Body of pancreas (tissue), 4 donors: ENCODE measurements at regions not wholly inside any gene's neighbourhood (a gene's known extent, or its start where the extent isn't known, plus 50 kb on each side); places are given as distances from the start of the nearest gene placed in this dataset.

Experiments used
- ATAC-seq: fragments of 150-250 bp; one replicate; pipeline ENCODE4 v1.9.1; 2016
- DNase-seq, 4 donors: peaks; one replicate each; pipeline ENCODE4 v3.0.0-alpha.2; 2019
- H3K27ac ChIP-seq, 4 donors: fragments of 200-600 bp; sonication (generic); 1 replicate in 3 of 4; 2 replicates in 1 of 4; pipeline versions ENCODE4 v1.5.1 to v1.6.1; 2016 to 2019; ENCODE audit warnings: mild to moderate bottlenecking in 1 of 4, mixed read lengths in 1 of 4, moderate library complexity in 1 of 4
- H3K27me3 ChIP-seq, 2 donors: fragments of 200-600 bp; sonication (generic); one replicate each; pipeline ENCODE4 v1.6.0; 2016; ENCODE audit warnings: mild to moderate bottlenecking in 1 of 2
- H3K36me3 ChIP-seq, 2 donors: fragments of 200-600 bp; sonication (generic); replicated peaks in 1 of 2; 2 replicates each; pipeline ENCODE4 v1.5.1; 2016; ENCODE audit warnings: low read depth in 2 of 2; ENCODE audit not compliant: insufficient read depth in 1 of 2
- H3K4me1 ChIP-seq: fragments of 200-600 bp; sonication (generic); one replicate; pipeline ENCODE4 v1.6.0; 2016
- H3K4me3 ChIP-seq, 2 donors: fragments of 200-600 bp; sonication (generic); 1 replicate in 1 of 2; 2 replicates in 1 of 2; pipeline ENCODE4 v1.5.1; 2016 to 2019
- H3K9me3 ChIP-seq, 3 donors: fragments of 200-600 bp; sonication (generic); 1 replicate in 2 of 3; 2 replicates in 1 of 3; pipeline ENCODE4 v1.5.1; 2016
- POLR2A ChIP-seq, 3 donors: fragments of 450-650 bp; IDR thresholded peaks; one replicate each; pipeline ENCODE4 v1.6.1; 2016; ENCODE audit warnings: antibody characterized with exemption in 3 of 3, mild to moderate bottlenecking in 2 of 3
- WGBS, 2 donors: methylation state at CpG; one replicate each; pipeline ENCODE4 v1.1.5; 2017; 5-methylcytosine and 5-hydroxymethylcytosine counted together
- intact Hi-C: fragments of 100-400 bp; cut with DNase I; formaldehyde crosslinking; loops from one replicate; pipeline ENCODE4 v1.15.1; 2023
- TF ChIP-seq, protein P1 (sequence below), 7 experiments: fragments of 450-650 bp in 4 of 7; fragments of 200-600 bp in 3 of 7; sonication (generic) in 3 of 7; IDR thresholded peaks; one replicate each; pipeline ENCODE4 v1.5.1; 2016 to 2019; ENCODE audit warnings: antibody characterized with exemption in 7 of 7

- ATAC-seq = no peak
- Histone ChIP-seq H3K4me3 (no peak overlapping the region), H3K9me3 (no peaks in the 10 kb centered on the region), H3K27me3 (no peaks in the 10 kb centered on the region), H3K27ac (no peak overlapping the region), H3K36me3 (no peaks in the 10 kb centered on the region), H3K4me1 (no peaks in the 10 kb centered on the region)
- no peak for TF ChIP-seq POLR2A (IDR thresholded peaks at IDR 0.05)
- TF ChIP-seq, protein P1, sequence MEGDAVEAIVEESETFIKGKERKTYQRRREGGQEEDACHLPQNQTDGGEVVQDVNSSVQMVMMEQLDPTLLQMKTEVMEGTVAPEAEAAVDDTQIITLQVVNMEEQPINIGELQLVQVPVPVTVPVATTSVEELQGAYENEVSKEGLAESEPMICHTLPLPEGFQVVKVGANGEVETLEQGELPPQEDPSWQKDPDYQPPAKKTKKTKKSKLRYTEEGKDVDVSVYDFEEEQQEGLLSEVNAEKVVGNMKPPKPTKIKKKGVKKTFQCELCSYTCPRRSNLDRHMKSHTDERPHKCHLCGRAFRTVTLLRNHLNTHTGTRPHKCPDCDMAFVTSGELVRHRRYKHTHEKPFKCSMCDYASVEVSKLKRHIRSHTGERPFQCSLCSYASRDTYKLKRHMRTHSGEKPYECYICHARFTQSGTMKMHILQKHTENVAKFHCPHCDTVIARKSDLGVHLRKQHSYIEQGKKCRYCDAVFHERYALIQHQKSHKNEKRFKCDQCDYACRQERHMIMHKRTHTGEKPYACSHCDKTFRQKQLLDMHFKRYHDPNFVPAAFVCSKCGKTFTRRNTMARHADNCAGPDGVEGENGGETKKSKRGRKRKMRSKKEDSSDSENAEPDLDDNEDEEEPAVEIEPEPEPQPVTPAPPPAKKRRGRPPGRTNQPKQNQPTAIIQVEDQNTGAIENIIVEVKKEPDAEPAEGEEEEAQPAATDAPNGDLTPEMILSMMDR (IDR thresholded peaks at IDR 0.05) = no peak
- DNase-seq = no peak
- intact Hi-C loops = no loop called here
- WGBS, 2 donors = 51 to 54% methylated on average over 7 of the region's 7 CpGs
Measured at GRCh38 chr7:69126896-69127479, 471.3 kb upstream of the AUTS2 start.

DNA sequence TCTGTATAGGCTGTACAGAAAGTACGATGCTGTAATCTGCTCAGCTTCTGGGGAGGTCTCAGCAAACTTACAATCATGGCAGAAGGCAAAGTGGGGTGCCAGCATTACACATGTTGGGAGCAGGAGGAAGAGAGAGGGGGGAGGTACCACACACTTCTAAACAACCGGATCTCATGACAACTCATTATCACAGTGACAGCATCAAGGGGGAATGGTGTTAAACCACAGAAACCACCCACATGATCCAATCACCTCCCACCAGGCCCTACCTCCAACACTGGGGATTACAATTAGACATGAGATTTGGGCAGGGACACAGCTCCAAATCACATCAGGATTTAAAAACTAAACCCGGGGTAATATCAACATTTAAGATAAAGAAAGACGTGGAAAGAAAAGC lies 468.8 kb upstream of the AUTS2 start:
- 47 to 61% methylated on average over 4 of the region's 4 CpGs for WGBS, 2 donors
- no peaks in the 10 kb centered on the region for H3K9me3 ChIP-seq

DNA sequence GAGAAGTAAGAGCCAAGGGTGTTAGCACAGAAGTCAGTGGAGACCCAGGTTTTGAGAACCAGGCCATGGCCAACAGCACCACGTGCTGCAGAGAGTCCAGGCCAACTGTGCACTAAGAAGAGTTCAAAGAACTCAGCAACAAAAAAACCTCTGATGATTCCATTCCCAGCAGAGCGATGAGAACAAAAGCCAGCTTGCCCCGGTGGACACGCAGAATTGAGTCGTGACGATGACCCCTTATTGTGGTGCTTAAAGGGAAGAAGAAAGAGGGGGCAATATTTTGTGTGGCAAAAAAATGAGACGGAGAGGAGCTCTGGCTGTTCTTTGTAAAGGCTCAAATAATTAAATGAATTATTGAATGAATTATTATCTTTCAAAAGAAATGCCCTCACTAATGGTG lies 468.3 kb upstream of the AUTS2 start:
- DNase-seq (no peak), ATAC-seq (no peak)
- Histone ChIP-seq H3K9me3 (no peaks in the 10 kb centered on the region), H3K4me3 (no peak overlapping the region), H3K36me3 (no peaks in the 10 kb centered on the region), H3K4me1 (no peaks in the 10 kb centered on the region), H3K27ac (no peak overlapping the region), H3K27me3 (no peaks in the 10 kb centered on the region)
- TF ChIP-seq, protein P1 (IDR thresholded peaks at IDR 0.05) = no peak
- TF ChIP-seq POLR2A (IDR thresholded peaks at IDR 0.05) = no peak
- 69% methylated on average over 7 of the region's 7 CpGs for WGBS, 2 donors
- intact Hi-C loops = no loop called here

More for the DNA sequence above, 468.8 kb upstream of the AUTS2 start:
- TF ChIP-seq, protein P1 (IDR thresholded peaks at IDR 0.05) = no peak
- TF ChIP-seq POLR2A (IDR thresholded peaks at IDR 0.05) = no peak
- intact Hi-C loops = no loop called here
- H3K27ac ChIP-seq = no peak overlapping the region
- no peak overlapping the region for H3K4me3 ChIP-seq
- DNase-seq (no peak), ATAC-seq (no peak)
- no peaks in the 10 kb centered on the region for H3K27me3 ChIP-seq
- H3K4me1 ChIP-seq = no peaks in the 10 kb centered on the region
- H3K36me3 ChIP-seq = no peaks in the 10 kb centered on the region

DNA sequence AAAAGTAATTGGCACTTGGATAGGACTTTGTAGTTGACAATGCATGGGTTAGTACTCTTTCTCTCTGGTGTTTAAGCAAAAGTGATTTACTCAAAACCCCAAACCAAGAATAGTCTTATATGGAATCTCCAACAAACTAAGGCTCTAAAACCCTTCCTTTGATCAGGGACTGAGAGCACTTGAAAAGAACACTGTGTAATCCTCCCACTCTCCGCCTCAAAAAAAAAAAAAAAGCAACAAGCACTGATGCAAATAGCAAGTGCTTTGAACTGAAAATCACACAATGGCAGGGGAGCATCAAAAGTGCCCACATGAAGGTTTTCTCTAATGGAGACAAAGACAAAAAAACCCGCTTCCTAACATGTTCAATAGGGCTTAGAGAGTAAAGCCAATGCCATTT lies 467.9 kb upstream of the AUTS2 start:
- no peaks in the 10 kb centered on the region for H3K27me3 ChIP-seq
- no peak for TF ChIP-seq POLR2A (IDR thresholded peaks at IDR 0.05)
- TF ChIP-seq, protein P1 (IDR thresholded peaks at IDR 0.05) = no peak
- H3K4me1 ChIP-seq = no peaks in the 10 kb centered on the region
- intact Hi-C loops = no loop called here
- no peaks in the 10 kb centered on the region for H3K36me3 ChIP-seq
- no peak for DNase-seq
- 65 to 76% methylated on average over 2 of the region's 2 CpGs for WGBS, 2 donors
- no peak overlapping the region for H3K4me3 ChIP-seq
- no peaks in the 10 kb centered on the region for H3K9me3 ChIP-seq
- ATAC-seq = no peak
- H3K27ac ChIP-seq = no peak overlapping the region

GRCh38 chr7:69134316-69134715 lies 464.0 kb upstream of the AUTS2 start:
- Histone ChIP-seq H3K9me3 (no peaks in the 10 kb centered on the region), H3K4me1 (no peaks in the 10 kb centered on the region), H3K36me3 (no peaks in the 10 kb centered on the region), H3K4me3 (no peak overlapping the region), H3K27ac (no peak overlapping the region), H3K27me3 (no peaks in the 10 kb centered on the region)
- no peak for TF ChIP-seq POLR2A (IDR thresholded peaks at IDR 0.05)
- TF ChIP-seq, protein P1 (IDR thresholded peaks at IDR 0.05) = no peak
- no peak for DNase-seq
- intact Hi-C loops = no loop called here
- no peak for ATAC-seq
- WGBS, 2 donors = 41 to 48% methylated on average over 2 of the region's 2 CpGs
